ENCODE measurements at regions not wholly inside any gene's neighbourhood (a gene's known extent, or its start where the extent isn't known, plus 50 kb on each side); places are given as distances from the start of the nearest gene placed in this dataset.

DNA sequence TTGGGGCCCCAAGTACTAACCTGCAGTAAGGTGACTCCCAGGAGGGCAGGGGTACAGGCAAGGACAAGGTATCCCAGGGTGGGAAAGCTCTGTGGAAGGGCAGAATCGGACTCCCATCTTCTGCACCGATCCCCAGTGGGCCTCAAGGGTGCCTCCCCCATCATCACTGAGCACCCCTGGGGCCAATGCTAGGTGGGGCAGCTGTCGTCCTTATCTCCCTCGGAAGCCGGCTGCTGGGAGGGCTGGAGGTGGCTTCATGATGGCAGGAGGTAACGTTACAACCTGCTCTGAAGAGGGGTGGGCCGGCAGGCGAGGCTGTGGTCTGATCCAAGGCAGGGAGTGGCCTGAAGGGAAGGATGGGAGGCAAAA, 87.6 kb upstream of the LINC01488 start (continued):
- TF ChIP-seq, protein P1, sequence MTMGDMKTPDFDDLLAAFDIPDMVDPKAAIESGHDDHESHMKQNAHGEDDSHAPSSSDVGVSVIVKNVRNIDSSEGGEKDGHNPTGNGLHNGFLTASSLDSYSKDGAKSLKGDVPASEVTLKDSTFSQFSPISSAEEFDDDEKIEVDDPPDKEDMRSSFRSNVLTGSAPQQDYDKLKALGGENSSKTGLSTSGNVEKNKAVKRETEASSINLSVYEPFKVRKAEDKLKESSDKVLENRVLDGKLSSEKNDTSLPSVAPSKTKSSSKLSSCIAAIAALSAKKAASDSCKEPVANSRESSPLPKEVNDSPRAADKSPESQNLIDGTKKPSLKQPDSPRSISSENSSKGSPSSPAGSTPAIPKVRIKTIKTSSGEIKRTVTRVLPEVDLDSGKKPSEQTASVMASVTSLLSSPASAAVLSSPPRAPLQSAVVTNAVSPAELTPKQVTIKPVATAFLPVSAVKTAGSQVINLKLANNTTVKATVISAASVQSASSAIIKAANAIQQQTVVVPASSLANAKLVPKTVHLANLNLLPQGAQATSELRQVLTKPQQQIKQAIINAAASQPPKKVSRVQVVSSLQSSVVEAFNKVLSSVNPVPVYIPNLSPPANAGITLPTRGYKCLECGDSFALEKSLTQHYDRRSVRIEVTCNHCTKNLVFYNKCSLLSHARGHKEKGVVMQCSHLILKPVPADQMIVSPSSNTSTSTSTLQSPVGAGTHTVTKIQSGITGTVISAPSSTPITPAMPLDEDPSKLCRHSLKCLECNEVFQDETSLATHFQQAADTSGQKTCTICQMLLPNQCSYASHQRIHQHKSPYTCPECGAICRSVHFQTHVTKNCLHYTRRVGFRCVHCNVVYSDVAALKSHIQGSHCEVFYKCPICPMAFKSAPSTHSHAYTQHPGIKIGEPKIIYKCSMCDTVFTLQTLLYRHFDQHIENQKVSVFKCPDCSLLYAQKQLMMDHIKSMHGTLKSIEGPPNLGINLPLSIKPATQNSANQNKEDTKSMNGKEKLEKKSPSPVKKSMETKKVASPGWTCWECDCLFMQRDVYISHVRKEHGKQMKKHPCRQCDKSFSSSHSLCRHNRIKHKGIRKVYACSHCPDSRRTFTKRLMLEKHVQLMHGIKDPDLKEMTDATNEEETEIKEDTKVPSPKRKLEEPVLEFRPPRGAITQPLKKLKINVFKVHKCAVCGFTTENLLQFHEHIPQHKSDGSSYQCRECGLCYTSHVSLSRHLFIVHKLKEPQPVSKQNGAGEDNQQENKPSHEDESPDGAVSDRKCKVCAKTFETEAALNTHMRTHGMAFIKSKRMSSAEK (CRISPR knock-in tag; IDR thresholded peaks at IDR 0.05; ENCODE audit: borderline replicate concordance): no peak
- no peak for TF ChIP-seq FOXK1 (CRISPR knock-in tag; IDR thresholded peaks at IDR 0.05)
- TF ChIP-seq MYBL2 (CRISPR knock-in tag; IDR thresholded peaks at IDR 0.05): no peak
- TF ChIP-seq, protein P2, sequence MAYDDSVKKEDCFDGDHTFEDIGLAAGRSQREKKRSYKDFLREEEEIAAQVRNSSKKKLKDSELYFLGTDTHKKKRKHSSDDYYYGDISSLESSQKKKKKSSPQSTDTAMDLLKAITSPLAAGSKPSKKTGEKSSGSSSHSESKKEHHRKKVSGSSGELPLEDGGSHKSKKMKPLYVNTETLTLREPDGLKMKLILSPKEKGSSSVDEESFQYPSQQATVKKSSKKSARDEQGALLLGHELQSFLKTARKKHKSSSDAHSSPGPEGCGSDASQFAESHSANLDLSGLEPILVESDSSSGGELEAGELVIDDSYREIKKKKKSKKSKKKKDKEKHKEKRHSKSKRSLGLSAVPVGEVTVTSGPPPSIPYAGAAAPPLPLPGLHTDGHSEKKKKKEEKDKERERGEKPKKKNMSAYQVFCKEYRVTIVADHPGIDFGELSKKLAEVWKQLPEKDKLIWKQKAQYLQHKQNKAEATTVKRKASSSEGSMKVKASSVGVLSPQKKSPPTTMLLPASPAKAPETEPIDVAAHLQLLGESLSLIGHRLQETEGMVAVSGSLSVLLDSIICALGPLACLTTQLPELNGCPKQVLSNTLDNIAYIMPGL (CRISPR knock-in tag; IDR thresholded peaks at IDR 0.05): no peak

DNA sequence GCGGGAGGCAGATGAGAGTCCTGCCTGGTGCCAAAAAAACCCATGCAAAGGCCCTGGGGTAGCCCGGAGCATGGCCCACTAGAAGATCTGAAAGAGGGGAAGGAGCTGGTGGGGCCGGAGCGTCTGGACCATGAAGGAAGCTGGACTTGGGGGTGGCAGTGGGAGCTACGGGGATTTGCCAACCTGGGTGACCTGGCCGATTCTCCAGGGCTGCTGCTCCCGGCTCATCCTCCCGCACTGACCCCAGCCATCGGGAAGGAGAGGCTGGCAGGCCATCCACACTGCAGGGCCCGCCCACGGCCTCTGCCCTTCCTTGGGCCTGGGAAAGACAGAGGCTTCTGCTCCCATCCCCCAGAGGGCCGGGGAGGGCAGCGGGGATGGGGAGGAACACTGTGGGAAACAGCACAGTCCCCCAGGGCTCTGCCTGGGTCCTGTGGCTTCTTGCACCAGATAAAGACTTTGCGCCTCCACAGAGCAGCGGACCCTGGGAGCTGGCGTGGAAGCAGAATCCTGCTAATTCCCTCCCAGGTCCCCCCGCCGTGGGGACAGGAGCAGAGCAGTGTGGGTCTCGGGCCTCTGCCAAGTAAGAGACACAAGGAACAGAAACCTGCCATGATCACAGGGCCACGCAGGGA, 87.1 kb upstream of the LINC01488 start:
- ATAC-seq (no peak), DNase-seq (ENCODE audit: low spot score) (no peak)
- POLR2A ChIA-PET: no interaction called here
- CTCF ChIA-PET: no interaction called here
- peaks cover 3% of the 10 kb centered on the region for H3K36me3 Mint-ChIP-seq
- H3K27ac Mint-ChIP-seq: no peak overlapping the region
- peaks cover 4% of the 10 kb centered on the region; the same call in 1 of the 2 replicates for H3K4me1 Mint-ChIP-seq
- no peak overlapping the region for H3K4me3 Mint-ChIP-seq
- H3K27me3 Mint-ChIP-seq (ENCODE audit: low read depth): no peaks in the 10 kb centered on the region
- H3K9me3 Mint-ChIP-seq: peaks cover 20% of the 10 kb centered on the region
- no peak for TF ChIP-seq PRRX2 (CRISPR knock-in tag; IDR thresholded peaks at IDR 0.05)
- peak; percentile 44; the same call in 1 of the 2 replicates for TF ChIP-seq GTF2I (CRISPR knock-in tag; conservative IDR thresholded peaks at IDR 0.05)
- TF ChIP-seq, protein P3, sequence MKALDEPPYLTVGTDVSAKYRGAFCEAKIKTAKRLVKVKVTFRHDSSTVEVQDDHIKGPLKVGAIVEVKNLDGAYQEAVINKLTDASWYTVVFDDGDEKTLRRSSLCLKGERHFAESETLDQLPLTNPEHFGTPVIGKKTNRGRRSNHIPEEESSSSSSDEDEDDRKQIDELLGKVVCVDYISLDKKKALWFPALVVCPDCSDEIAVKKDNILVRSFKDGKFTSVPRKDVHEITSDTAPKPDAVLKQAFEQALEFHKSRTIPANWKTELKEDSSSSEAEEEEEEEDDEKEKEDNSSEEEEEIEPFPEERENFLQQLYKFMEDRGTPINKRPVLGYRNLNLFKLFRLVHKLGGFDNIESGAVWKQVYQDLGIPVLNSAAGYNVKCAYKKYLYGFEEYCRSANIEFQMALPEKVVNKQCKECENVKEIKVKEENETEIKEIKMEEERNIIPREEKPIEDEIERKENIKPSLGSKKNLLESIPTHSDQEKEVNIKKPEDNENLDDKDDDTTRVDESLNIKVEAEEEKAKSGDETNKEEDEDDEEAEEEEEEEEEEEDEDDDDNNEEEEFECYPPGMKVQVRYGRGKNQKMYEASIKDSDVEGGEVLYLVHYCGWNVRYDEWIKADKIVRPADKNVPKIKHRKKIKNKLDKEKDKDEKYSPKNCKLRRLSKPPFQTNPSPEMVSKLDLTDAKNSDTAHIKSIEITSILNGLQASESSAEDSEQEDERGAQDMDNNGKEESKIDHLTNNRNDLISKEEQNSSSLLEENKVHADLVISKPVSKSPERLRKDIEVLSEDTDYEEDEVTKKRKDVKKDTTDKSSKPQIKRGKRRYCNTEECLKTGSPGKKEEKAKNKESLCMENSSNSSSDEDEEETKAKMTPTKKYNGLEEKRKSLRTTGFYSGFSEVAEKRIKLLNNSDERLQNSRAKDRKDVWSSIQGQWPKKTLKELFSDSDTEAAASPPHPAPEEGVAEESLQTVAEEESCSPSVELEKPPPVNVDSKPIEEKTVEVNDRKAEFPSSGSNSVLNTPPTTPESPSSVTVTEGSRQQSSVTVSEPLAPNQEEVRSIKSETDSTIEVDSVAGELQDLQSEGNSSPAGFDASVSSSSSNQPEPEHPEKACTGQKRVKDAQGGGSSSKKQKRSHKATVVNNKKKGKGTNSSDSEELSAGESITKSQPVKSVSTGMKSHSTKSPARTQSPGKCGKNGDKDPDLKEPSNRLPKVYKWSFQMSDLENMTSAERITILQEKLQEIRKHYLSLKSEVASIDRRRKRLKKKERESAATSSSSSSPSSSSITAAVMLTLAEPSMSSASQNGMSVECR (CRISPR knock-in tag; IDR thresholded peaks at IDR 0.05; ENCODE audit: borderline replicate concordance): no peak
- no peak for TF ChIP-seq ZNF423 (CRISPR knock-in tag; IDR thresholded peaks at IDR 0.05)
- no peak for TF ChIP-seq ZNF396 (CRISPR knock-in tag; IDR thresholded peaks at IDR 0.05; ENCODE audit: borderline replicate concordance)

DNA sequence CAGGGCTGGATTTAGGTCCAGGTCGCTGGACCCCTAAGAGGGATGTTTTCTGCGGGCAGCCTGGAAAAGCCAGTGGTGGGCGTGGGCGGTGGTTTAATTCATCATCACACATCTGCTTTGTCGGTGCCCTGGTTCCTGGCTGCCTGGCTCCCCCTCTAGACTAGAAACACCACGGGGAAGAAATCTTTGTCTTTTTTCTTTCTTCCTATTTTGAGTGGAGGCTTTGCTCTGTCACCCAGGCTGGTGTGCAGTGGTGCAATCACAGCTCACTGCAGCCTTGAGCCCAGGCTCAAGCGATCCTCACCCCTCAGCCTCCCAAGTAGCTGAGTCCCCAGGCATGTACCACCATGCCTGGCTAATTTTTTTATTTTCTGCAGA, 86.6 kb upstream of the LINC01488 start:
- Mint-ChIP-seq H3K36me3 (peaks cover 3% of the 10 kb centered on the region), H3K4me1 (peaks cover 6% of the 10 kb centered on the region; the same call in 1 of the 2 replicates), H3K27me3 (ENCODE audit: low read depth) (no peaks in the 10 kb centered on the region), H3K4me3 (no peak overlapping the region), H3K9me3 (peaks cover 20% of the 10 kb centered on the region), H3K27ac (no peak overlapping the region)
- no peak for DNase-seq (ENCODE audit: low spot score)
- CTCF ChIA-PET: no interaction called here
- POLR2A ChIA-PET: no interaction called here
- no peak for ATAC-seq
- TF ChIP-seq SMAD3 (CRISPR knock-in tag; IDR thresholded peaks at IDR 0.05; ENCODE audit: borderline replicate concordance): no peak
- TF ChIP-seq, protein P4, sequence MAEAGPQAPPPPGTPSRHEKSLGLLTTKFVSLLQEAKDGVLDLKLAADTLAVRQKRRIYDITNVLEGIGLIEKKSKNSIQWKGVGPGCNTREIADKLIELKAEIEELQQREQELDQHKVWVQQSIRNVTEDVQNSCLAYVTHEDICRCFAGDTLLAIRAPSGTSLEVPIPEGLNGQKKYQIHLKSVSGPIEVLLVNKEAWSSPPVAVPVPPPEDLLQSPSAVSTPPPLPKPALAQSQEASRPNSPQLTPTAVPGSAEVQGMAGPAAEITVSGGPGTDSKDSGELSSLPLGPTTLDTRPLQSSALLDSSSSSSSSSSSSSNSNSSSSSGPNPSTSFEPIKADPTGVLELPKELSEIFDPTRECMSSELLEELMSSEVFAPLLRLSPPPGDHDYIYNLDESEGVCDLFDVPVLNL (CRISPR knock-in tag; IDR thresholded peaks at IDR 0.05; ENCODE audit: borderline replicate concordance, low read depth): no peak
- no peak for TF ChIP-seq CREM (CRISPR knock-in tag; IDR thresholded peaks at IDR 0.05)
- TF ChIP-seq, protein P5, sequence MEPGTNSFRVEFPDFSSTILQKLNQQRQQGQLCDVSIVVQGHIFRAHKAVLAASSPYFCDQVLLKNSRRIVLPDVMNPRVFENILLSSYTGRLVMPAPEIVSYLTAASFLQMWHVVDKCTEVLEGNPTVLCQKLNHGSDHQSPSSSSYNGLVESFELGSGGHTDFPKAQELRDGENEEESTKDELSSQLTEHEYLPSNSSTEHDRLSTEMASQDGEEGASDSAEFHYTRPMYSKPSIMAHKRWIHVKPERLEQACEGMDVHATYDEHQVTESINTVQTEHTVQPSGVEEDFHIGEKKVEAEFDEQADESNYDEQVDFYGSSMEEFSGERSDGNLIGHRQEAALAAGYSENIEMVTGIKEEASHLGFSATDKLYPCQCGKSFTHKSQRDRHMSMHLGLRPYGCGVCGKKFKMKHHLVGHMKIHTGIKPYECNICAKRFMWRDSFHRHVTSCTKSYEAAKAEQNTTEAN (CRISPR knock-in tag; IDR thresholded peaks at IDR 0.05): no peak
- no peak for TF ChIP-seq TCF7 (CRISPR knock-in tag; IDR thresholded peaks at IDR 0.05; ENCODE audit: low read depth)
- no peak for TF ChIP-seq KAT7 (CRISPR knock-in tag; IDR thresholded peaks at IDR 0.05; ENCODE audit: borderline replicate concordance)
- TF ChIP-seq TEAD4 (CRISPR knock-in tag; IDR thresholded peaks at IDR 0.05): no peak
- TF ChIP-seq, protein P6, sequence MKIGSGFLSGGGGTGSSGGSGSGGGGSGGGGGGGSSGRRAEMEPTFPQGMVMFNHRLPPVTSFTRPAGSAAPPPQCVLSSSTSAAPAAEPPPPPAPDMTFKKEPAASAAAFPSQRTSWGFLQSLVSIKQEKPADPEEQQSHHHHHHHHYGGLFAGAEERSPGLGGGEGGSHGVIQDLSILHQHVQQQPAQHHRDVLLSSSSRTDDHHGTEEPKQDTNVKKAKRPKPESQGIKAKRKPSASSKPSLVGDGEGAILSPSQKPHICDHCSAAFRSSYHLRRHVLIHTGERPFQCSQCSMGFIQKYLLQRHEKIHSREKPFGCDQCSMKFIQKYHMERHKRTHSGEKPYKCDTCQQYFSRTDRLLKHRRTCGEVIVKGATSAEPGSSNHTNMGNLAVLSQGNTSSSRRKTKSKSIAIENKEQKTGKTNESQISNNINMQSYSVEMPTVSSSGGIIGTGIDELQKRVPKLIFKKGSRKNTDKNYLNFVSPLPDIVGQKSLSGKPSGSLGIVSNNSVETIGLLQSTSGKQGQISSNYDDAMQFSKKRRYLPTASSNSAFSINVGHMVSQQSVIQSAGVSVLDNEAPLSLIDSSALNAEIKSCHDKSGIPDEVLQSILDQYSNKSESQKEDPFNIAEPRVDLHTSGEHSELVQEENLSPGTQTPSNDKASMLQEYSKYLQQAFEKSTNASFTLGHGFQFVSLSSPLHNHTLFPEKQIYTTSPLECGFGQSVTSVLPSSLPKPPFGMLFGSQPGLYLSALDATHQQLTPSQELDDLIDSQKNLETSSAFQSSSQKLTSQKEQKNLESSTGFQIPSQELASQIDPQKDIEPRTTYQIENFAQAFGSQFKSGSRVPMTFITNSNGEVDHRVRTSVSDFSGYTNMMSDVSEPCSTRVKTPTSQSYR (CRISPR knock-in tag; IDR thresholded peaks at IDR 0.05): no peak
- no peak for TF ChIP-seq NR2C2 (CRISPR knock-in tag; IDR thresholded peaks at IDR 0.05)
